Dendritic cell treated with granulocyte-macrophage colony-stimulating factor and Interleukin-4, amounts not matched to agents 40 ng/mL and 50 ng/mL, for 4 days (primary cell): ENCODE measurements at regions not wholly inside any gene's neighbourhood (a gene's known extent, or its start where the extent isn't known, plus 50 kb on each side); places are given as distances from the start of the nearest gene placed in this dataset.
"Not testable (repeated sequence)": the region's sequence is repeated elsewhere in the genome, so short reads cannot be mapped to it uniquely, and the experiment has no call there.

Experiments used
- H3K27ac Mint-ChIP-seq: one replicate; pipeline ENCODE4 v1.8.0; 2022; ENCODE audit warnings: mild to moderate bottlenecking, mixed read lengths
- H3K27me3 Mint-ChIP-seq: one replicate; pipeline ENCODE4 v1.8.0; 2022; ENCODE audit warnings: mild to moderate bottlenecking, mixed read lengths
- H3K36me3 Mint-ChIP-seq: one replicate; pipeline ENCODE4 v1.8.0; 2022; ENCODE audit warnings: low read depth, mixed read lengths
- H3K4me1 Mint-ChIP-seq: one replicate; pipeline ENCODE4 v1.8.0; 2022; ENCODE audit warnings: low read depth, mixed read lengths
- H3K4me3 Mint-ChIP-seq: one replicate; pipeline ENCODE4 v1.8.0; 2022; ENCODE audit warnings: mild to moderate bottlenecking, moderate library complexity, mixed read lengths
- H3K9me3 Mint-ChIP-seq: one replicate; pipeline ENCODE4 v1.8.0; 2022; ENCODE audit warnings: mixed read lengths
- intact Hi-C: fragments of 100-400 bp; cut with micrococcal nuclease; formaldehyde crosslinking; loops from one replicate; pipeline ENCODE4 v1.15.0; 2022

- no peak overlapping the region for H3K4me3 Mint-ChIP-seq
These were observed 152.0 kb upstream of the MDFIC2 start for GRCh38 chr3:70464465-70464864.

DNA sequence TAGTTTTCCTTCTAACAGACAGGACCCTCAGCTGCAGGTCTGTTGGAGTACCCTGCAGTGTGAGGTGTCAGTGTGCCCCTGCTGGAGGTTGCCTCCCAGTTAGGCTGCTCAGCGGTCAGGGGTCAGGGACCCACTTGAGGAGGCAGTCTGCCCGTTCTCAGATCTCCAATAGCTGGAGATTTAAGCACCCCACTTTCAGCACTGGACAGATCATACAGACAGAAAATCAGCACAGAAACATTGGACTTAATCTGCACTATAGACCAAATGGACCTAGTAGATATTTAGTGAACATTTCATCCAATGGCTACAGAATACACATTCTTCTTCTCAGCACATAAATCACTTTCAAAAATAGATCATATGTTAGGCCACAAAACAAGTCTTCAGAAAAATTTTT lies 137.8 kb upstream of the MDFIC2 start:
- peaks cover 32% of the 10 kb centered on the region for H3K9me3 Mint-ChIP-seq
- H3K27ac Mint-ChIP-seq, H3K36me3 Mint-ChIP-seq, intact Hi-C loops, H3K4me3 Mint-ChIP-seq, H3K4me1 Mint-ChIP-seq, H3K27me3 Mint-ChIP-seq: not testable (repeated sequence)

More at GRCh38 chr3:70464465-70464864, 152.0 kb upstream of the MDFIC2 start:
- Mint-ChIP-seq H3K27me3 (no peaks in the 10 kb centered on the region), H3K4me1 (no peaks in the 10 kb centered on the region), H3K27ac (no peak overlapping the region), H3K9me3 (no peaks in the 10 kb centered on the region), H3K36me3 (no peaks in the 10 kb centered on the region)
- intact Hi-C loops = no loop called here

GRCh38 chr3:70435422-70435821 lies 123.0 kb upstream of the MDFIC2 start:
- intact Hi-C loops, H3K27ac Mint-ChIP-seq, H3K27me3 Mint-ChIP-seq, H3K36me3 Mint-ChIP-seq, H3K4me3 Mint-ChIP-seq, H3K4me1 Mint-ChIP-seq: not testable (repeated sequence)
- H3K9me3 Mint-ChIP-seq = peaks cover 36% of the 10 kb centered on the region

DNA sequence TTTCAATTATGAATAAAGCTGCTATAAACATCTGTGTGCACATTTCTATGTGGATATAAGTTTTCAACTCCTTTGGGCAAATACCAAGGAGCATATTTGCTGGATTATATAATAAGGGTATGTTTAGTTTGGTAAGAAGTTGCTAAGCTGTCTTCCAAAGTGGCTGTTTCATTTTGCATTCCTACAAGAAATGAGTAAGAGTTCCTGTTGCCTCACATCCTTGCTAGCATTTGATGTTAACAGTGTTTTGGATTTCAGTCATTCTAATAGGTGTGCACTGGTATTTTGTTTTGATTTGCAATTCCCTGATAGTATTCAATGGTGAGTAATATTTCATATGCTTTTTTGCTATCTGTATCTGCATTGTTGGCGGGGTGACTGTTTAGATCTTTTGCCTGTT lies 120.7 kb upstream of the MDFIC2 start:
- Mint-ChIP-seq H3K4me1 (no peaks in the 10 kb centered on the region), H3K9me3 (peaks cover 31% of the 10 kb centered on the region), H3K36me3 (no peaks in the 10 kb centered on the region), H3K27me3 (no peaks in the 10 kb centered on the region), H3K27ac (no peak overlapping the region), H3K4me3 (no peak overlapping the region)
- intact Hi-C loops = no loop called here

GRCh38 chr3:70431911-70432310 lies 119.5 kb upstream of the MDFIC2 start:
- H3K9me3 Mint-ChIP-seq = peaks cover 22% of the 10 kb centered on the region
- H3K27ac Mint-ChIP-seq = no peak overlapping the region
- H3K4me1 Mint-ChIP-seq = no peaks in the 10 kb centered on the region
- no peaks in the 10 kb centered on the region for H3K36me3 Mint-ChIP-seq
- no peaks in the 10 kb centered on the region for H3K27me3 Mint-ChIP-seq
- no peak overlapping the region for H3K4me3 Mint-ChIP-seq
- intact Hi-C loops = no loop called here

- Mint-ChIP-seq H3K27me3 (no peaks in the 10 kb centered on the region), H3K4me3 (no peak overlapping the region), H3K27ac (no peak overlapping the region), H3K4me1 (no peaks in the 10 kb centered on the region), H3K9me3 (no peaks in the 10 kb centered on the region), H3K36me3 (no peaks in the 10 kb centered on the region)
- intact Hi-C loops = no loop called here
These were observed 113.6 kb upstream of the MDFIC2 start for GRCh38 chr3:70426071-70426470.

GRCh38 chr3:70421506-70421905 lies 109.1 kb upstream of the MDFIC2 start:
- Mint-ChIP-seq H3K27me3 (no peaks in the 10 kb centered on the region), H3K4me3 (no peak overlapping the region), H3K4me1 (no peaks in the 10 kb centered on the region), H3K27ac (no peak overlapping the region), H3K36me3 (no peaks in the 10 kb centered on the region), H3K9me3 (no peaks in the 10 kb centered on the region)
- intact Hi-C loops = no loop called here

DNA sequence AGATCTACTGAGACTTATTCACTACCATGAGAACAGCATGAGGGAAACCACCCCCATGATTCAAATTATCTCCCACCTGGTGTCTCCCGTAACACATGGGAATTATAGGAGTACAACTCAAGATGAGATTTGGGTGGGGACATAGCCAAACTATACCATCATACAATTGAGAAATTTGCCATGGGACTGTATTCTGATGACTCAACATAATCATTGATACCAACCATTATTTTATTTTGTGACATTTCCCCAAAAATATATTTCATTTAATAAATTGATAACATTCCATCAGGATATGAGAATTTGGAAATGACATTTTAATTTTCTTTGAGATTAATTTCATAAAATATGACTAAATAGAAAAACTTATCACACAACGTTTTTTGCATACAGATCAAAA lies 96.6 kb upstream of the MDFIC2 start:
- H3K27ac Mint-ChIP-seq = no peak overlapping the region
- peaks cover 38% of the 10 kb centered on the region for H3K9me3 Mint-ChIP-seq
- no peak overlapping the region for H3K4me3 Mint-ChIP-seq
- H3K4me1 Mint-ChIP-seq = no peaks in the 10 kb centered on the region
- no peaks in the 10 kb centered on the region for H3K27me3 Mint-ChIP-seq
- intact Hi-C loops = no loop called here
- H3K36me3 Mint-ChIP-seq = no peaks in the 10 kb centered on the region

- Mint-ChIP-seq H3K36me3 (no peaks in the 10 kb centered on the region), H3K9me3 (peaks cover 8% of the 10 kb centered on the region), H3K27me3 (no peaks in the 10 kb centered on the region), H3K4me3 (no peak overlapping the region), H3K4me1 (no peaks in the 10 kb centered on the region), H3K27ac (no peak overlapping the region)
- intact Hi-C loops = no loop called here
These were observed 87.8 kb upstream of the MDFIC2 start for GRCh38 chr3:70400194-70400593.

DNA sequence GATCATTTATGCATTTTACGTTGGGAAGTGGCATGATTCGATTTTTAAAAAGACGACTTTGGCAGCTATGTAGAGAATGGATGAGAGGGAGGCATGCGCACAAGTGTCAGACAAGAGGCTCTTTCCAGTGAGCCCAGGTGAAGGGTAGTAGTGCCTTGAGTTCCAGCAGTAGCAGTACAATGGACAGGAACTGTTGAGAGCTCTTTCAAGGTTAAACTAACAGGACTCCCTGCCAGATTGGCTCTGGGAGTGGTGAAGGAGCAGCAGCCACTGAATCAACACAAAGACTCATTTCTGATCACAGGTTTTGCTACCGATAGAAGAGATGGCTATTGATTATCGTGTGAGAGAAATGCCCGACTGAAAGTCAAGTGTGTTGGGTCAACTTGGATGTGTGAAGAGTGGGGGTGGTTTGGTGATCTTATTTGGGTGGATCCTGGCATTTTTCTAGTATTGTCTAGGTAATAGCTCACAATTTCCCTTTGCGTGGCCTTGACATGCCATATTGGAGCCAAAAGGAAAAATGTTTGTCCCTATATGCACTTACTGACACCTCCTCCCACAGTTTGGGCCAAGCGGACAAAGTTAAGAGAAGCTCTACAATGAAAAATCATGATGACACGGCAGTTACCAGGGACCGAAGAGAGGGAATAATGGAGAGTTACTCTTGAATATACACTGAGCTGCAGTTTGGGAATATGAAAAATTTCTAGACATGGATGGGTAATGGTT lies 81.6 kb upstream of the MDFIC2 start:
- Mint-ChIP-seq H3K4me1 (no peaks in the 10 kb centered on the region), H3K4me3 (no peak overlapping the region), H3K27me3 (no peaks in the 10 kb centered on the region), H3K27ac (no peak overlapping the region), H3K9me3 (no peaks in the 10 kb centered on the region), H3K36me3 (no peaks in the 10 kb centered on the region)
- intact Hi-C loops = no loop called here

DNA sequence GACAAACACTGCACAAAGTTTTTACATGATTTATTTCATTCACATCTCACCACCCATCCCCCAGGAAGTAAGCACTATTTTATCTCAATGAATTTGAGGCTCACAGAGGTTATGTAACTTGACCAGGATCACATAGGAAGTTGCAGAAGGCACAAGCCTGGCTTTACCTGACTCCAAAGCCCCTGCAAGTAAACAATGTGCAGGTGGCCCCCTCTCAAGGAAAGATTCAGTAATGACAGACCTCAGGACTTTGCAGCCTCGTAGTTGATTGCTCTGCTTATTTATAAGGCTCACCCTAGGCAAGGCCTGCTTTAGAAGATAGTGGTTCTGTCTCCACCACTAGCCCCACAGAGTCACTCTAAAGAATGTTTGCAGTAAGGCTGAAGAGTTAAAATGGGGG lies 79.8 kb upstream of the MDFIC2 start:
- H3K9me3 Mint-ChIP-seq = no peaks in the 10 kb centered on the region
- no peak overlapping the region for H3K27ac Mint-ChIP-seq
- H3K36me3 Mint-ChIP-seq = no peaks in the 10 kb centered on the region
- intact Hi-C loops = no loop called here
- H3K27me3 Mint-ChIP-seq = no peaks in the 10 kb centered on the region
- H3K4me1 Mint-ChIP-seq = no peaks in the 10 kb centered on the region
- H3K4me3 Mint-ChIP-seq = no peak overlapping the region

- H3K27me3 Mint-ChIP-seq = no peaks in the 10 kb centered on the region
- H3K4me1 Mint-ChIP-seq = no peaks in the 10 kb centered on the region
- no peaks in the 10 kb centered on the region for H3K36me3 Mint-ChIP-seq
- H3K9me3 Mint-ChIP-seq = no peaks in the 10 kb centered on the region
- no peak overlapping the region for H3K27ac Mint-ChIP-seq
- no peak overlapping the region for H3K4me3 Mint-ChIP-seq
- intact Hi-C loops = no loop called here
These were observed 75.5 kb upstream of the MDFIC2 start for GRCh38 chr3:70387889-70388288.

DNA sequence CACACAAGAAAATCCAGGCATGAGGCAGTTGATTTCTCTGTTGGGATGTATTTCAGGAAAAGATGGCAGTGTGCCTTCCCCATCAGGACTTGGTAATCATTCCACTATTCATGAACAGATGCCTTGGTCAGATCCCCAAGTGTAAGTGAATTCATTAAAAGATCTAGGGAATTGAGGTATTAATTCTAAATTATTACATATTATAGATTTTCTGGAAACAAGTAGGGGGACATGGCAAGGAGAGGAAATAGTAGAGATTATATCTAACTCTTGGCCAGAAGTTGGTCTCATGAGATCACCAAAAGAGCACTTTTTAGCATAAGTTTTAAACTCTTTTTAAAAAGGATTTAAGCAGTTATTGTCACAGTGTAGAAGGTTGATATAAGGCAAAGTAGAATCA lies 74.4 kb upstream of the MDFIC2 start:
- Mint-ChIP-seq H3K9me3 (no peaks in the 10 kb centered on the region), H3K27ac (no peak overlapping the region), H3K4me1 (no peaks in the 10 kb centered on the region), H3K4me3 (no peak overlapping the region), H3K36me3 (no peaks in the 10 kb centered on the region), H3K27me3 (no peaks in the 10 kb centered on the region)
- intact Hi-C loops = no loop called here

- intact Hi-C loops = no loop called here
- Mint-ChIP-seq H3K27me3 (no peaks in the 10 kb centered on the region), H3K4me1 (no peaks in the 10 kb centered on the region)
These were observed 73.6 kb upstream of the MDFIC2 start for GRCh38 chr3:70386043-70386442.

DNA sequence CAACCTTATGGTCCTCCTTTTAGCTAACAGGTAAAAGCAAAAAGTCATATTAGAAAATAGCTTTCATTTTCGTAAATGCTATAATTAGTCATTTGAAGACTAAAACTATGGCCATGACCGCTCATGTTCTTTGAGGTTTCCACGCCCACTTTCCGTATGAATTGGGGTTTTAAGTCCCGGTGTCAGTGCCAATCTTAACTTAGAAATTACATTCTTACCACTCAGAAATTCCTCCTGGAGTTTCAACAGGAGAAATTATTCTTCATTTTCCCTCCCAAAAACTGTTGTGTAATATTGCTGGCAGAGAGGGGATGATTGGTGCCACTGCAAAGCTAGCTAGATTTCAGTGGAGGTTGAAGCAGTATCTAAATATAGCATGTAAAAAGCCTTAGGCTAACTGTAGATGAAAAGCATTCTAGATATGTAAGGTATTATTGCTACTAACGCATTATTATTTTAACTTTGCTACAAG lies 71.0 kb upstream of the MDFIC2 start:
- Mint-ChIP-seq H3K36me3 (no peaks in the 10 kb centered on the region), H3K4me3 (no peak overlapping the region), H3K27ac (no peak overlapping the region), H3K4me1 (no peaks in the 10 kb centered on the region), H3K9me3 (no peaks in the 10 kb centered on the region), H3K27me3 (no peaks in the 10 kb centered on the region)
- intact Hi-C loops = no loop called here

More at GRCh38 chr3:70386043-70386442, 73.6 kb upstream of the MDFIC2 start:
- Mint-ChIP-seq H3K36me3 (no peaks in the 10 kb centered on the region), H3K9me3 (no peaks in the 10 kb centered on the region), H3K27ac (no peak overlapping the region), H3K4me3 (no peak overlapping the region)
